Activated naive CD4-positive, alpha-beta T cell treated with anti-CD3 and anti-CD28 coated beads for 36 hours (primary cell): ENCODE measurements at regions not wholly inside any gene's neighbourhood (a gene's known extent, or its start where the extent isn't known, plus 50 kb on each side); places are given as distances from the start of the nearest gene placed in this dataset.

Experiments
- CTCF ChIA-PET: fragments of 350-600 bp; sonication (Branson Sonifier 250); formaldehyde crosslinking; loops from one replicate; lab custom pipeline; 2021; ENCODE audit warnings: antibody characterized with exemption; lab: Charles Lee
- DNase-seq: peaks from one replicate; pipeline ENCODE4 v3.0.0-alpha.2; 2020
- H3K27ac Mint-ChIP-seq: one replicate; pipeline ENCODE4 v1.8.0; 2021; ENCODE audit warnings: mild to moderate bottlenecking, mixed read lengths
- H3K27me3 Mint-ChIP-seq: one replicate; pipeline ENCODE4 v1.8.0; 2021; ENCODE audit warnings: low read depth, mixed read lengths
- H3K36me3 Mint-ChIP-seq: one replicate; pipeline ENCODE4 v1.8.0; 2021; ENCODE audit warnings: low read depth, mixed read lengths
- H3K4me1 Mint-ChIP-seq: one replicate; pipeline ENCODE4 v1.8.0; 2021; ENCODE audit warnings: low read depth, mixed read lengths
- H3K4me3 Mint-ChIP-seq: one replicate; pipeline ENCODE4 v1.8.0; 2021; ENCODE audit warnings: mild to moderate bottlenecking, moderate library complexity, mixed read lengths
- H3K9me3 Mint-ChIP-seq: one replicate; pipeline ENCODE4 v1.8.0; 2021; ENCODE audit warnings: mixed read lengths
- intact Hi-C: fragments of 100-400 bp; cut with micrococcal nuclease; formaldehyde crosslinking; loops from one replicate; pipeline ENCODE4 v1.15.1; 2023

- CTCF ChIA-PET = no interaction called here
- no peaks in the 10 kb centered on the region for H3K9me3 Mint-ChIP-seq
- DNase-seq = no peak
- no peaks in the 10 kb centered on the region for H3K27me3 Mint-ChIP-seq
- H3K27ac Mint-ChIP-seq = no peak overlapping the region
- H3K36me3 Mint-ChIP-seq = no peaks in the 10 kb centered on the region
- intact Hi-C loops = no loop called here
- H3K4me3 Mint-ChIP-seq = no peak overlapping the region
- no peaks in the 10 kb centered on the region for H3K4me1 Mint-ChIP-seq
Measured at GRCh38 chrX:100217547-100217946, 192.5 kb downstream of the PCDH19 start.

DNA sequence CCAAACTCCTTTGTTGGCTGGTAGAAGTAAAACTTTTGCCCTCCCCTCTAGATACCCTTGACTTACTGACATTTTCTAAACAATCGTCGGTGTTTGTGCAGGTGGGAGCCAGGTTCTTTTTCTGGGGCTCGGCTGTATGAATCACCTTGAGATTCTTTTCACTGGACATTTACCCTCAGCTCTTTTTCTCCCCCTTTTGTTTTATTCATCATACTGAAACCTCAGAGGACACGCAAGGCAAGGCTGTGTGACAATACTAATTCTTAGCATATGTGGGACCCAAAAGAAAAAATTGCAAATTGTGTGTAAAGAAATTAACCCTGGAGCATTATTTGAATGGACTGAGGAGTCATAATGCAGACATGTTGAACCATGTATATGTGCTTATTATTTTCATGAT, 194.0 kb downstream of the PCDH19 start:
- Mint-ChIP-seq H3K9me3 (peaks cover 5% of the 10 kb centered on the region), H3K4me3 (no peak overlapping the region), H3K4me1 (no peaks in the 10 kb centered on the region), H3K27me3 (no peaks in the 10 kb centered on the region), H3K27ac (no peak overlapping the region), H3K36me3 (no peaks in the 10 kb centered on the region)
- no peak for DNase-seq
- CTCF ChIA-PET = no interaction called here
- intact Hi-C loops = no loop called here

- Mint-ChIP-seq H3K27ac (no peak overlapping the region), H3K36me3 (no peaks in the 10 kb centered on the region), H3K4me1 (no peaks in the 10 kb centered on the region), H3K27me3 (no peaks in the 10 kb centered on the region), H3K4me3 (no peak overlapping the region), H3K9me3 (peaks cover 6% of the 10 kb centered on the region)
- intact Hi-C loops = no loop called here
- DNase-seq = no peak
- CTCF ChIA-PET = no interaction called here
Measured at GRCh38 chrX:100208076-100208475, 202.0 kb downstream of the PCDH19 start.

- Mint-ChIP-seq H3K36me3 (no peaks in the 10 kb centered on the region), H3K4me3 (no peak overlapping the region), H3K27ac (no peak overlapping the region), H3K9me3 (peaks cover 6% of the 10 kb centered on the region), H3K27me3 (no peaks in the 10 kb centered on the region), H3K4me1 (no peaks in the 10 kb centered on the region)
- CTCF ChIA-PET = no interaction called here
- no peak for DNase-seq
- intact Hi-C loops = no loop called here
Measured at GRCh38 chrX:100207331-100208024, 202.6 kb downstream of the PCDH19 start.

GRCh38 chrX:100204534-100204933, 205.5 kb downstream of the PCDH19 start:
- no peaks in the 10 kb centered on the region for H3K4me1 Mint-ChIP-seq
- no peaks in the 10 kb centered on the region for H3K27me3 Mint-ChIP-seq
- no peaks in the 10 kb centered on the region for H3K36me3 Mint-ChIP-seq

DNA sequence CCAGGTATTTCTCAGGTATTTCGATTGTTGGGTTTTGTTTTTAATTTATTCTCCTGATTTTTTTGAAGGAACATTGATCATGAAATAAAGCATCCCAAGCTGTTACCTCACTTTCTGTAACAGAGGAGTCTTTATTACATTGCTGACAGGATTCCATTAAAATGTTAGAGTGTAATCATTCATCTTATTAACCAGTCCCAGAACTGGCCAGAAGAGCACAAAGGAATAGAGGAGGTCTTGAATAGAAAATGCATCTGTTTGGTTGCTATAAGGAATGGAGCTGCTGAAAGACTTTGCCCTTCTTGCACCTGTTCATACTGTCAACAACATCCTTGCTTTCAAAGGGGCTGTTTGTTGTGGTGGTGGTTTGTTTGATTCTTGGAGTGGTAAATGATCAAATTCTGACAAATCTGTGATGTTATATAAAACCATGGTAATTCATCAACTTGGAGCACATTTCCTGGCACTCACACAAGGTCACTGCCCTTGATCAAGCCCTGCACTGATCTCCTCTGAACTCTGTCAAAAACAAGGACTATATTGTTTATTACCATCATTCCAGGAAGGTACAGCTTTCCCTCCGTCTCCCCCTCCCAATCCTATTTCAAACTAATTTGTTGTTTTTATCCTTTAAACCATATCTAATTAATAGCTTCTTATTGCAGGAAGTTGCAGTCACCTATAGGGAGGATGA, 215.8 kb downstream of the PCDH19 start:
- Mint-ChIP-seq H3K36me3 (no peaks in the 10 kb centered on the region), H3K27me3 (no peaks in the 10 kb centered on the region), H3K4me3 (no peak overlapping the region), H3K27ac (no peak overlapping the region), H3K4me1 (no peaks in the 10 kb centered on the region), H3K9me3 (no peaks in the 10 kb centered on the region)
- DNase-seq = no peak
- CTCF ChIA-PET = interaction anchor here (0.6 kb wide), 1 partner anchor 171 kb away, joined by 3 read pairs; no protein-coding TSS in a partner anchor
- intact Hi-C loops = no loop called here

More at GRCh38 chrX:100204534-100204933, 205.5 kb downstream of the PCDH19 start:
- intact Hi-C loops = no loop called here
- Mint-ChIP-seq H3K27ac (no peak overlapping the region), H3K4me3 (no peak overlapping the region), H3K9me3 (no peaks in the 10 kb centered on the region)
- no peak for DNase-seq
- CTCF ChIA-PET = no interaction called here
